Mucosa of descending colon (tissue), 3 donors: ENCODE measurements at regions not wholly inside any gene's neighbourhood (a gene's known extent, or its start where the extent isn't known, plus 50 kb on each side); places are given as distances from the start of the nearest gene placed in this dataset.

ENCODE experiments used
- ATAC-seq: fragments of 200-7000 bp; cut with Tn5 transposase; one replicate; pipeline ENCODE4 v1.9.1; 2020; ENCODE audit warnings: mild to moderate bottlenecking, moderate library complexity
- DNase-seq, 3 donors: peaks; one replicate each; pipeline ENCODE4 v3.0.0-alpha.2; 2020
- H3K36me3 ChIP-seq: fragments of 200-600 bp; one replicate; pipeline ENCODE4 v1.8.0; 2021; ENCODE audit warnings: low read depth, mild to moderate bottlenecking
- H3K4me1 ChIP-seq: fragments of 200-600 bp; one replicate; pipeline ENCODE4 v1.8.0; 2021; ENCODE audit warnings: low read depth, mild to moderate bottlenecking
- H3K4me3 ChIP-seq: fragments of 200-600 bp; one replicate; pipeline ENCODE4 v1.8.0; 2021; ENCODE audit warnings: mild to moderate bottlenecking
- H3K9me3 ChIP-seq: fragments of 200-600 bp; one replicate; pipeline ENCODE4 v1.8.0; 2021; ENCODE audit warnings: mild to moderate bottlenecking
- intact Hi-C, 2 donors: fragments of 100-400 bp; cut with DNase I in 1 of 2; cut with micrococcal nuclease in 1 of 2; formaldehyde crosslinking; loops; one replicate each; pipeline versions ENCODE4 v1.11.0 to v1.11.1; 2022; cut with DNase I, micrococcal nuclease
- TF ChIP-seq, protein P1 (sequence below): fragments of 200-600 bp; IDR thresholded peaks from one replicate; pipeline ENCODE4 v1.8.0; 2022; ENCODE audit warnings: antibody characterized with exemption, mild to moderate bottlenecking
- donor health status: DM: no; HTN: no; CAD: no; lungs with moderate emphysema.
- donor health status: DM: no; HTN: no; CAD: no.
- donor health status: DM: no; HTN: yes; CAD: no.

- ATAC-seq (no peak), DNase-seq (no peak)
- no peaks in the 10 kb centered on the region for H3K9me3 ChIP-seq
- H3K4me1 ChIP-seq: no peaks in the 10 kb centered on the region
- TF ChIP-seq, protein P1, sequence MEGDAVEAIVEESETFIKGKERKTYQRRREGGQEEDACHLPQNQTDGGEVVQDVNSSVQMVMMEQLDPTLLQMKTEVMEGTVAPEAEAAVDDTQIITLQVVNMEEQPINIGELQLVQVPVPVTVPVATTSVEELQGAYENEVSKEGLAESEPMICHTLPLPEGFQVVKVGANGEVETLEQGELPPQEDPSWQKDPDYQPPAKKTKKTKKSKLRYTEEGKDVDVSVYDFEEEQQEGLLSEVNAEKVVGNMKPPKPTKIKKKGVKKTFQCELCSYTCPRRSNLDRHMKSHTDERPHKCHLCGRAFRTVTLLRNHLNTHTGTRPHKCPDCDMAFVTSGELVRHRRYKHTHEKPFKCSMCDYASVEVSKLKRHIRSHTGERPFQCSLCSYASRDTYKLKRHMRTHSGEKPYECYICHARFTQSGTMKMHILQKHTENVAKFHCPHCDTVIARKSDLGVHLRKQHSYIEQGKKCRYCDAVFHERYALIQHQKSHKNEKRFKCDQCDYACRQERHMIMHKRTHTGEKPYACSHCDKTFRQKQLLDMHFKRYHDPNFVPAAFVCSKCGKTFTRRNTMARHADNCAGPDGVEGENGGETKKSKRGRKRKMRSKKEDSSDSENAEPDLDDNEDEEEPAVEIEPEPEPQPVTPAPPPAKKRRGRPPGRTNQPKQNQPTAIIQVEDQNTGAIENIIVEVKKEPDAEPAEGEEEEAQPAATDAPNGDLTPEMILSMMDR: no peak
- H3K36me3 ChIP-seq: no peaks in the 10 kb centered on the region
- intact Hi-C loops: no loop called here
- H3K4me3 ChIP-seq: no peak overlapping the region
Observed at GRCh38 chr16:51649631-51650030, 498.6 kb upstream of the SALL1 start.

- intact Hi-C loops: no loop called here
- TF ChIP-seq, protein P1: no peak
- H3K36me3 ChIP-seq: no peaks in the 10 kb centered on the region
- H3K4me3 ChIP-seq: no peak overlapping the region
- no peaks in the 10 kb centered on the region for H3K9me3 ChIP-seq
- ATAC-seq (no peak), DNase-seq (no peak)
- no peaks in the 10 kb centered on the region for H3K4me1 ChIP-seq
Observed at GRCh38 chr16:51648526-51648925, 497.5 kb upstream of the SALL1 start.

GRCh38 chr16:51641191-51641765, 490.2 kb upstream of the SALL1 start:
- TF ChIP-seq, protein P1: no peak
- no peak for ATAC-seq
- Histone ChIP-seq H3K4me3 (no peak overlapping the region), H3K36me3 (no peaks in the 10 kb centered on the region), H3K9me3 (no peaks in the 10 kb centered on the region), H3K4me1 (no peaks in the 10 kb centered on the region)
- no peak for DNase-seq
- intact Hi-C loops: no loop called here

DNA sequence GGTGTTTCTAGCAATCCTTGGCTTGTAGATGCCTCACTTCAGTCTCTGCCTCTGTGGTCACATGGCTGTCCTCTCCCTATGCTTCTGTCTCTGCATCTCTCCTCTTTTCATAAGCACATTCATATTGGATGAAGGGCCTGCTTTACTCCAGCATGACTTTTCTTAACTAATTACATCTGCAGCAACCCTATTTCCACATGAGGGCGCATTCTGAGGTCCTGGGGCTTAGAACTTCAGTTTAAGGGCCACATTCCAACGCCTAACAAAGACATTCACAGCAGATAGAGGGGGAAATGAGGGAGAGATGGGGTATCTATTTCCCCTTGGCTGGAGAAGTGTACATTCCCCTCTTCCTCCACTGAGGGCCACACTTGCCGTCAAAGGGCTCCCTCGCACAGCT, 489.1 kb upstream of the SALL1 start:
- Histone ChIP-seq H3K4me3 (no peak overlapping the region), H3K36me3 (no peaks in the 10 kb centered on the region), H3K4me1 (no peaks in the 10 kb centered on the region), H3K9me3 (no peaks in the 10 kb centered on the region)
- DNase-seq (no peak), ATAC-seq (no peak)
- intact Hi-C loops: no loop called here
- TF ChIP-seq, protein P1: no peak

DNA sequence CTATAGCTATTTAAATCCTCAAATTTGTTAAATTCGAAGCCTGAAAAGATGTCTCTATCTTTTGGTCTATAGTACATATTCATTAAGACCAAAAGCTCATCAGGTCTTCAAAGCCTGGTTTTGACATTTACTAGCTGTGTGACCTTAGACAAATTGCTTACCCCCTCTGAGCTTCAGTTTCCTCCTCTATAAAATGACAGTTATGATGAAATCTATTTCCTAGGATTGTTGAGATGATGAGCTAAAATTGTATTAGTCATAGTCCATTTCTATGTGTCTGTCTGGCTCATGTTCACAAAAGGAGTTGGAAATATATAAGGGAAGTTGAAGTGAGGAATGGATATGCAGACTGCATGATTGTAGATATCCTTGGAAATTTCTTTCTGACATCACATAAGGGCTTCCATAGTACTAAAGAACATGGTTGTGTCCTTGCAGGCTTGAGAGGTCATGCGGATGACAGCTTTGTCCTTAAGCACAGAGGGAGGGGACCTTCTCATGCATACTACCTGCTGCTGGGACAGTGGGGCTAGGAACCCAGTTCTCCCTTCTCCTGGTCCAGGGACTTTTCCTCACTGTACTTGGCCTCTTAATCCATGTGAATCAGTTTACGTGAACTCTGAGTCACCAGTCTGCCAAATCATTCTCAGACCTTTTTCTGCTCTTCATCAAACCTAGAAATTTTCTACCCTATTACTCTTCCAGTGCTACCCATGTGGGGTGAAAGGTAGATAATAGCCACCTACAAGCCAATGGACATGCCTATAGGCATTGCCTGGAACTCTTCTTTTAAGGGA, 487.5 kb upstream of the SALL1 start:
- Histone ChIP-seq H3K36me3 (no peaks in the 10 kb centered on the region), H3K4me3 (no peak overlapping the region), H3K9me3 (no peaks in the 10 kb centered on the region), H3K4me1 (no peaks in the 10 kb centered on the region)
- intact Hi-C loops: no loop called here
- DNase-seq (no peak), ATAC-seq (no peak)
- TF ChIP-seq, protein P1: no peak
